ENCODE measurements at regions not wholly inside any gene's neighbourhood (a gene's known extent, or its start where the extent isn't known, plus 50 kb on each side); places are given as distances from the start of the nearest gene placed in this dataset.

DNA sequence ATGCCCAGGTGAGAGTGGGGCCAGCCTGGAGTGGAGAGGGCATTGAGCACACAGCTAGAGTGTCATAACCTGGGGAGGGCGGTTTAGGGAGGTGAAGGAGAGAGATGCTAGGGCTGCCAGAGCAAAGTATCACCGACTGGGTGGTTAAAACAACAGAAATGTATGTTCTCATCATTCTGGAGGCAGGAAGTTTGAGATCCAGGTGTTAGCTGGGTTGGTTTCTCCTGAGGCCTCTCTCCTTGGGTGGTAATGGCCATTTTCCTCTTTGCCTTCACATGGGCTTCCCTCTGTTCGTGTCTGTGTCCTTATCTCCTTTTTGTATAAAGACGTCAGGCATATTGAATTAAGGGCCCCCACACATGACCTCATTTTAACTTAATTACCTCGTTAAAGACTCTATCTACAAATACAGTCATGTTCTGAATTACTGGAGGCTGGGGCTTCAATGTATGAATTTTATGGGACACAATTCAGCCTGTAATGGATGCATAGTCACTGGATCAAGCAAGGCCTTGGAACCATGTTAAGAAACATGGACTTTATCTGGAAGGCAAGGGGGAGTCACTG, 118.6 kb upstream of the IL12B start:
- Histone ChIP-seq H3K79me2 (no peaks in the 10 kb centered on the region), H3K27ac (no peak overlapping the region), H3K9me2 (replicated peaks; ENCODE audit: insufficient read depth) (no peaks in the 10 kb centered on the region), H4K20me1 (ENCODE audit: insufficient read depth, poor library complexity, severe bottlenecking) (no peaks in the 10 kb centered on the region), H3K9me3 (ENCODE audit: low read depth) (no peaks in the 10 kb centered on the region), H2AFZ (no peak overlapping the region), H3K4me1 (ENCODE audit: insufficient read depth) (peaks cover 4% of the 10 kb centered on the region), H3K36me3 (replicated peaks; ENCODE audit: insufficient read depth, low read depth) (no peaks in the 10 kb centered on the region), H3K4me2 (no peak overlapping the region), H3K4me3 (no peak overlapping the region), H3K27me3 (no peaks in the 10 kb centered on the region)
- 59% methylated on average over 5 of the region's 5 CpGs for WGBS (ENCODE audit: low lambda C conversion rate, missing lambda C conversion rate)
- no peak for DNase-seq (ENCODE audit: low spot score)
- TF ChIP-seq, protein P1, sequence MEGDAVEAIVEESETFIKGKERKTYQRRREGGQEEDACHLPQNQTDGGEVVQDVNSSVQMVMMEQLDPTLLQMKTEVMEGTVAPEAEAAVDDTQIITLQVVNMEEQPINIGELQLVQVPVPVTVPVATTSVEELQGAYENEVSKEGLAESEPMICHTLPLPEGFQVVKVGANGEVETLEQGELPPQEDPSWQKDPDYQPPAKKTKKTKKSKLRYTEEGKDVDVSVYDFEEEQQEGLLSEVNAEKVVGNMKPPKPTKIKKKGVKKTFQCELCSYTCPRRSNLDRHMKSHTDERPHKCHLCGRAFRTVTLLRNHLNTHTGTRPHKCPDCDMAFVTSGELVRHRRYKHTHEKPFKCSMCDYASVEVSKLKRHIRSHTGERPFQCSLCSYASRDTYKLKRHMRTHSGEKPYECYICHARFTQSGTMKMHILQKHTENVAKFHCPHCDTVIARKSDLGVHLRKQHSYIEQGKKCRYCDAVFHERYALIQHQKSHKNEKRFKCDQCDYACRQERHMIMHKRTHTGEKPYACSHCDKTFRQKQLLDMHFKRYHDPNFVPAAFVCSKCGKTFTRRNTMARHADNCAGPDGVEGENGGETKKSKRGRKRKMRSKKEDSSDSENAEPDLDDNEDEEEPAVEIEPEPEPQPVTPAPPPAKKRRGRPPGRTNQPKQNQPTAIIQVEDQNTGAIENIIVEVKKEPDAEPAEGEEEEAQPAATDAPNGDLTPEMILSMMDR (IDR thresholded peaks at IDR 0.05; ENCODE audit: poor library complexity), result no peak
- TF ChIP-seq EZH2 (IDR thresholded peaks at IDR 0.05; ENCODE audit: borderline replicate concordance) (no peak), EZH2phosphoT487 (IDR thresholded peaks at IDR 0.05; ENCODE audit: low read depth, severe bottlenecking, unreplicated experiment) (no peak)

DNA sequence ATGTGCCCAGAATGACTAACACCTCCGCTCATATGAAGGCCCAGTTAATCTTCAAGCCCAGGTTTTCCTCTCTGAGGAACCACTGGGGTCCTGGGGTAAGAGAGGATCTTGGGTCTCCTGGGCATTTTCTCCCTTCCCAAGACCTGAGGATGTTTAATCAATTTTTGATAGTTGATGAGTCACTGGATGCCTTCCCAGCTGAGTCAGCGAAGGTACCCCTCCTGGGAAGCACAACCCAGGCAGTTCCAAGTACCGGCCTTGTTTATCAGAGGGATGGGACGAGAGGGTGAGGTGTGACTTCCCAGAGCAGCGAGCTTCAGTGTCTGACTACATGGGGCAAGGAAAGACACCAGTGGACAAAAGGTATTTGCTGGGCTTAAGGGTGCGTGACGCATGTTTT, 119.6 kb upstream of the IL12B start:
- Histone ChIP-seq H3K9me2 (replicated peaks; ENCODE audit: insufficient read depth) (no peaks in the 10 kb centered on the region), H3K36me3 (replicated peaks; ENCODE audit: insufficient read depth, low read depth) (no peaks in the 10 kb centered on the region), H3K4me1 (ENCODE audit: insufficient read depth) (peaks cover 4% of the 10 kb centered on the region), H3K27ac (no peak overlapping the region), H4K20me1 (ENCODE audit: insufficient read depth, poor library complexity, severe bottlenecking) (no peaks in the 10 kb centered on the region), H3K4me3 (no peak overlapping the region), H3K79me2 (no peaks in the 10 kb centered on the region), H2AFZ (no peak overlapping the region), H3K27me3 (no peaks in the 10 kb centered on the region), H3K9me3 (ENCODE audit: low read depth) (no peaks in the 10 kb centered on the region), H3K4me2 (no peak overlapping the region)
- no peak for DNase-seq (ENCODE audit: low spot score)
- TF ChIP-seq EZH2phosphoT487 (IDR thresholded peaks at IDR 0.05; ENCODE audit: low read depth, severe bottlenecking, unreplicated experiment) (no peak), EZH2 (IDR thresholded peaks at IDR 0.05; ENCODE audit: borderline replicate concordance) (no peak)
- TF ChIP-seq, protein P1 (IDR thresholded peaks at IDR 0.05; ENCODE audit: poor library complexity), result no peak
- WGBS (ENCODE audit: low lambda C conversion rate, missing lambda C conversion rate), result 85% methylated on average over 7 of the region's 7 CpGs

DNA sequence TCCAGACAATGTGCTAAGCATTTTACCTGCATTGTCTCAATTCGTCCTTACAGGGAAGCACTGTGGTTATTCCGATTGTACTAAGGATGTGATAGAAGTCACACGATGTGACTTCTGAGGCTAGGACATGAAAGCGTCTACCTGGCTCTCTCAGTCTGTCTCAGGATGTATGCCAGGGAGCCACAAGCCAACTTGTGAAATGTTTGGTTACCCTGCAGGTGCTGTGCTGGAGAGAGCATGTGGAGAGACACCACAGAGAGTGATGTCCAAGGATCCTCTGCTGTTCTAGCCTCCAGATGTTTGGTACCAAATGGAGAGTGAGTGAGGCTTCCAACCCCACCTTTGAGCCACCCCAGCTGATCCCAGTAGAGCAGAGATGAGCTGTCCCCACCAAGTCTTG, 120.1 kb upstream of the IL12B start:
- TF ChIP-seq EZH2 (IDR thresholded peaks at IDR 0.05; ENCODE audit: borderline replicate concordance), result no peak
- TF ChIP-seq, protein P1 (IDR thresholded peaks at IDR 0.05; ENCODE audit: poor library complexity), result no peak
- TF ChIP-seq EZH2phosphoT487 (IDR thresholded peaks at IDR 0.05; ENCODE audit: low read depth, severe bottlenecking, unreplicated experiment), result no peak
- no peak overlapping the region for H3K4me3 ChIP-seq
- 96% methylated on average over 4 of the region's 4 CpGs for WGBS (ENCODE audit: low lambda C conversion rate, missing lambda C conversion rate)
- H2AFZ ChIP-seq, result no peak overlapping the region
- no peak for DNase-seq (ENCODE audit: low spot score)
- no peaks in the 10 kb centered on the region for H3K9me2 ChIP-seq (replicated peaks; ENCODE audit: insufficient read depth)
- no peak overlapping the region for H3K27ac ChIP-seq
- H3K4me1 ChIP-seq (ENCODE audit: insufficient read depth), result peaks cover 4% of the 10 kb centered on the region
- no peaks in the 10 kb centered on the region for H3K79me2 ChIP-seq
- no peak overlapping the region for H3K4me2 ChIP-seq
- H3K36me3 ChIP-seq (replicated peaks; ENCODE audit: insufficient read depth, low read depth), result no peaks in the 10 kb centered on the region
- no peaks in the 10 kb centered on the region for H3K9me3 ChIP-seq (ENCODE audit: low read depth)
- H4K20me1 ChIP-seq (ENCODE audit: insufficient read depth, poor library complexity, severe bottlenecking), result no peaks in the 10 kb centered on the region
- H3K27me3 ChIP-seq, result no peaks in the 10 kb centered on the region

Data from hepatocyte (in vitro differentiated cells).